SK-N-MC (cell line): ENCODE measurements at regions not wholly inside any gene's neighbourhood (a gene's known extent, or its start where the extent isn't known, plus 50 kb on each side); places are given as distances from the start of the nearest gene placed in this dataset.

Experiments
- EZH2 ChIP-seq: fragments of 200-600 bp; sonication (generic); IDR thresholded peaks from one replicate; pipeline ENCODE4 v1.6.1; 2017; ENCODE audit warnings: antibody characterized with exemption
- FOXP2 ChIP-seq: optimal IDR thresholded peaks from 2 replicates; pipeline ENCODE3; 2011; ENCODE audit warnings: mild to moderate bottlenecking, moderate library complexity; ENCODE audit not compliant: insufficient read depth; ENCODE audit errors: extremely low read length, control extremely low read depth
- POLR2AphosphoS5 ChIP-seq: IDR thresholded peaks from 2 replicates; pipeline ENCODE4 v1.6.1; 2012; ENCODE audit warnings: mild to moderate bottlenecking, low read depth, low read length, borderline replicate concordance

GRCh38 chr11:39425226-39425625 is 2034.2 kb downstream of the LRRC4C start:
- TF ChIP-seq EZH2 (no peak), POLR2AphosphoS5 (no peak), FOXP2 (no peak)
